ENCODE measurements at regions not wholly inside any gene's neighbourhood (a gene's known extent, or its start where the extent isn't known, plus 50 kb on each side); places are given as distances from the start of the nearest gene placed in this dataset.

DNA sequence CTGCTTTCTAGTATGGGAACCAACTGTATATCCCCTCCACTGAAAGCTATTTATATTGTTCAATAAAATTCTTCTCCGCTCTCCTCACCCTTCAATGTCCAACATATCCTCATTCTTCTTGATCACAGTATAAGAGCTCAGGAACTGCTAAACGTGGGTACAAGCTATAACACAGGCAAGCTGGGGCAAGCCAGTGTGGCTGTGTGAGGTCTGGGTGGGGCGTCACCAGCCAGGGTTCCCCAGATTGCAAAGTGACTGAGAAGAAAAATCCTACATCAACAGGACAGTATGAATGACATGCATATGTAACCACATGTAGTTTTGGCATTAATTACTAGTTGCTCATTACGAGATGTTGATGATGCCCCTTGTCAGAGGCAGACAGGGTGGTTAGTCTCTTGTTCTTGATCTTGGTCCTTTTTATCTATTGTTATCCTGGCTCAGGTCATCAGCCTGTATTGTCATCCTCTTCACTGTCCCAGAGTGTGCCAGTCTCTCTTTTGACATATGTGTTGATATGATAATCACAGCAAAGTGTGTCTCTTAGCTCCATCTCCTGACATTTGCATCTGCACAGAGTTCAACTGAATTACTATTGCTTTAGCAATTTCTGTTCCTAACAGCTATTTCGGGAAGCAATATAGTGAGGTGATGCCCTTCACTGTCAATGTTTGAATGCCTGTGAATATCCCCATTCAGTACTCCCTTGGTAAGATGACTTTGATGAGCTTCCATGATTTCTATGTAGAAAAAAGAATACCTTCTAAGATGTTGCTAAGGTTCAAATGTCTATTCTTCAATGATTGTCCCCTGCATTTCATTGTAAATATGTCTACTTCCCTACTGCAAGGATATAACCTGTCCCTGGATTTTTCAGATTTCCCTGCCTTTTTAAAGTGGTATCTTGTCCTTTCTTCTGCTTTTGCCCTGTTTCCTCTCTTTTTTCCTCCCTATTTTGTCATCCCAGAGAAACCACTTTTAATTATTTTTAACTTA is 140.3 kb downstream of the MAT2B start:
- no peak overlapping the region for H3K27ac Mint-ChIP-seq
- no peaks in the 10 kb centered on the region for H3K4me1 Mint-ChIP-seq
- no peak for DNase-seq
- no peaks in the 10 kb centered on the region for H3K36me3 Mint-ChIP-seq
- H3K9me3 Mint-ChIP-seq, result no peaks in the 10 kb centered on the region
- H3K4me3 Mint-ChIP-seq, result no peak overlapping the region
- peaks cover 5% of the 10 kb centered on the region for H3K27me3 Mint-ChIP-seq

DNA sequence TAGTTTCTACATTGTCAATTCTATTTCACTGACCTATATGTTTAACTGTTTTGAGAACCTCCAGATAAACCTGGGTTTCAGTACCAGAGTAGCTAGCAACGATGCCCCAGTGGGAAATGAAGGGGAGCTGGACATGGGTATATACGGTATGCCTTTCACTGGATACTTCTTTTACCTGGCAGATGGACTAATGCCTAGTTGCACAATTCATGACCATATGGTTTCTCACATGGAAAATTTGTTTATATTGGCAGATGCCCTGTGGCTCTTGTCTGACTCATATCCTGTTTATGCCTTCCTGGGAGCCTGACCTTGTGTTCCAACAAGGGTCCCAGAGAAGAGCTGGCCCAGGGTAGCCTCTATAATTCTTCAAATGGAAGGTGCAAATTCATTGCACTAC is 144.1 kb downstream of the MAT2B start:
- Mint-ChIP-seq H3K9me3 (peaks cover 4% of the 10 kb centered on the region), H3K36me3 (no peaks in the 10 kb centered on the region), H3K4me1 (no peaks in the 10 kb centered on the region), H3K4me3 (no peak overlapping the region), H3K27me3 (peaks cover 5% of the 10 kb centered on the region), H3K27ac (no peak overlapping the region)
- DNase-seq, result no peak

DNA sequence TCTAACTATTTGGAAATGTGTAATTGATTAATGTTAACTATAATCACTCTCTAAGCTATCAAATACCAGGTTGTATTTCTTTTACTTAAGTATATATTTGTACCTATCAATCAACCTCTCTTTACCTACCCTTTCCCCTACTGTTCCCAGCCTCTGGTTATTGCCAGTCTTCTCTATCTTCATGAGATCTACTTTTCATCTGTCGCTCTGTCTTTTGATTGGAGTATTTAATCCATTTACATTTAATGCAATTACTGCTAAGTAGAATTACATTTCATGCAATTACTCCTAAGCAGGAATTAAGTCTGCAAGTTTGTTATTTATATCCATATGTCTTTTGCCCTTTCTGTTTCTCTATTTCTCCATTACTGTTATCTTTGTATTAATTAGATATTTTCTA is 148.1 kb downstream of the MAT2B start:
- Mint-ChIP-seq H3K36me3 (no peaks in the 10 kb centered on the region), H3K4me1 (no peaks in the 10 kb centered on the region), H3K27me3 (peaks cover 3% of the 10 kb centered on the region), H3K4me3 (no peak overlapping the region), H3K9me3 (peaks cover 6% of the 10 kb centered on the region), H3K27ac (no peak overlapping the region)
- DNase-seq, result no peak

DNA sequence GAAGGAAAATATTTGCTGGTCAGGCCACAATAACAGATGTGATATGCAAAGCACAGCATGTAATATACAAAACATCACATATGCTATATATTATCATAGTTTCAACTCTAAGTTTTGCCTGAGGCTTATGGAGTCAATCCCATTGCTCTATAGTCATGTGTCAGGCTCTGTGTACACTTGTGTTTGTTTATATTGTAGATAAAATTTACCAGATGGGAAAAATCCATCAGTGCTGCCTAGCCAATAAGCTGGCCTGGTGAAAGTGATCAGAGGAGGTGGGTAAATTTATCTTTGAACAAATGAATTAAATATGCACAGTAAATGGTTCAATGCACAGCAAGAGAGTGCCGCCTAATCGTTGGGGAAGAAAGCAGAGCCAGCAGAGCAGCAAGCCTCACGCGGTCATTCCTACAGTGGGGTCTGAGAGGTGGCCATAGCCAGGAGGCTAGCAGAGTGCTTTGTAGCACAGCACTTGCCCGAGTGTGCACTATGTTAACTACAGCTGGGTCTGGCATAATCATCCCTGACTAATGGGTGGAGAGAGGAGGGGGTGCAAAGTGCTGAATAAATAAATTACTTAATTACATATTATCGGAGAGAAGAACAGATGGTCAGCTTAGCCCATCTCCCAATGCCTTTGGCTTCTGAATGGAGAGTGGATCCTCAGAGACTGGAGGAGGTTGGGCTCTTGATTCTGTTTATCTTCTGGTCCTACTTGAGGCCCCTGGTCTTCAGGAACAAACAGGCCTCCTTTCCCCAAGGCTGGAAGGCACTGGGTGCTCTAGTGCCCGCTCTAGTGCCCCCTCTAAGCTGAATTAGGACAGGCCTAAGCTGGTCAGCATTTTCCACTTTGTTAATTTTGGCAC is 153.5 kb downstream of the MAT2B start:
- Mint-ChIP-seq H3K27ac (no peak overlapping the region), H3K4me1 (no peaks in the 10 kb centered on the region), H3K36me3 (no peaks in the 10 kb centered on the region), H3K4me3 (no peak overlapping the region), H3K9me3 (peaks cover 2% of the 10 kb centered on the region), H3K27me3 (peaks cover 8% of the 10 kb centered on the region)
- no peak for DNase-seq

DNA sequence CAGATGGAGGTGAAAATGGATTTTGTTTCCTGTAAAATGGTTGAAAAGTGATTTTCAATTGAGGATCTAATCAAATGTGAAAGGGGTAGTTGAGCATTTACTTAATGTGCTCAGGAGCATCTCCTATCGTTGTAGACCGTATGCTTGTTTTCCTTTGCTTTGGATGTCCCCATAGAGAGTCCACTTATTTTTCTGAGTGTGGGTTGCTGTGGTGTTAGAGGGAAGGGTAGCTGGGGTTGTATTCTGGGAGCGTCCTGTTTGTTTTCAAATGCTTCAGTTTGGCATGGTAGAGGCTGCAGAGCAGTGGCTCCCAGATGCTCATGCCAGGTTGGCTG is 154.1 kb downstream of the MAT2B start:
- H3K27me3 Mint-ChIP-seq, result peaks cover 8% of the 10 kb centered on the region
- no peak for DNase-seq
- no peak overlapping the region for H3K27ac Mint-ChIP-seq
- peaks cover 2% of the 10 kb centered on the region for H3K9me3 Mint-ChIP-seq
- no peaks in the 10 kb centered on the region for H3K36me3 Mint-ChIP-seq
- H3K4me1 Mint-ChIP-seq, result no peaks in the 10 kb centered on the region
- H3K4me3 Mint-ChIP-seq, result no peak overlapping the region

DNA sequence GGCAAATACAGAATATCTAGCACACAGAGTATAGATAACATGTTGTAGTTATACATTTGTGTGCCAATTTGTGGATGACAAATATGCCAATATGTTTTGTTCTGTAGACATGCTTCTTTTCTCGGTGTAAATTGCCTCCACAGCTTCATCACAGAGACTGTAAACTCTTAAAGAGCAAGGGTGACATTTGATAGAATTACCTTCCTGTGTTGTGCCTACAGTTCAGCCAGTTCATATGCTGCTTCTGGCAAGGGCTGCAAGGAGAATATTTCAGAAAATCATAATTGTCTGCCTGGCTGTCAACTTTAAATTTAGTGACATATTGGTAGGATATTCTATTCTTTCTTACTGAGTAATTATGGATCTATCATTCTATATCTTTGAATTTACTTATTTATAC is 155.1 kb downstream of the MAT2B start:
- Mint-ChIP-seq H3K27me3 (peaks cover 6% of the 10 kb centered on the region), H3K4me3 (no peak overlapping the region), H3K36me3 (no peaks in the 10 kb centered on the region), H3K4me1 (no peaks in the 10 kb centered on the region), H3K9me3 (no peaks in the 10 kb centered on the region), H3K27ac (no peak overlapping the region)
- DNase-seq, result no peak

DNA sequence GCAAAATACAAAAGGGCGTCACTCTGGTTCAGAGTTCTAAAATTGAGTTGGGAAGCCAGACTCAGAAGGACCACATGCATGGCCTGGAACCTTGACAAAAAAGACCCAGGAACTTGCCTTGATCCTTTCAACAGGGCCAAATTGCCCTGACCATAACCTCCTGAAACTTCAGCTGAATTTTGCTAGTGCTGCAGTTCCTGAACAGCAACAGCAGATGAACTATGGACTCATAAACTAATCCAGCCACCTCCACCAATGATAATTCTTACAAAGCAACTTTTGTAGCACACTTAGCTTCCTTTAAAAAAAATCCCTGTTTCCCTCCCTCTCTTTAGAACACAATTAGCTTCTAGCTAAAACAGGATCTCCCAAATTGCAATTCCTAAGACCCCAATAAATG is 155.9 kb downstream of the MAT2B start:
- no peaks in the 10 kb centered on the region for H3K36me3 Mint-ChIP-seq
- H3K27ac Mint-ChIP-seq, result no peak overlapping the region
- no peak overlapping the region for H3K4me3 Mint-ChIP-seq
- H3K9me3 Mint-ChIP-seq, result no peaks in the 10 kb centered on the region
- H3K27me3 Mint-ChIP-seq, result peaks cover 6% of the 10 kb centered on the region
- no peak for DNase-seq
- H3K4me1 Mint-ChIP-seq, result no peaks in the 10 kb centered on the region

DNA sequence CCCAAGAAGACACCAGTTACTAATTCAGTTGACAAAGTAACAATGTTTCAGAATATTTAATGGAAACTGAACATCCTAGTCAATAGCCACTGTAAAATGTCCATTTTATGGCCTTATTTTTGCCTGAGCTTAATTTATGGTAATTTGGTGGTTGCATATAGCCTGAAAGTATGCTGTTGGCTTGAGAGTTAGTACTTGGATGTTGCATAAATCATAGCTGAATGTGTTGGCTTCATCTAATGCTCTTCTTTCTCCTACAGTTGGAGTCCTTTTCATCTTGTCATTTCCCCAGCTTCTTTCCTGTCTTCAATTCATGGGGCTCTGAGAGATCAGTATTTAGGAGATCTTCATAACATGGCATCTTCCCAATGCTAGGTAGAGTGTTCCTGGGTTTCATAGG is 164.6 kb downstream of the MAT2B start:
- Mint-ChIP-seq H3K9me3 (no peaks in the 10 kb centered on the region), H3K27ac (no peak overlapping the region), H3K4me3 (no peak overlapping the region), H3K36me3 (no peaks in the 10 kb centered on the region), H3K27me3 (peaks cover 3% of the 10 kb centered on the region), H3K4me1 (no peaks in the 10 kb centered on the region)
- DNase-seq, result no peak

DNA sequence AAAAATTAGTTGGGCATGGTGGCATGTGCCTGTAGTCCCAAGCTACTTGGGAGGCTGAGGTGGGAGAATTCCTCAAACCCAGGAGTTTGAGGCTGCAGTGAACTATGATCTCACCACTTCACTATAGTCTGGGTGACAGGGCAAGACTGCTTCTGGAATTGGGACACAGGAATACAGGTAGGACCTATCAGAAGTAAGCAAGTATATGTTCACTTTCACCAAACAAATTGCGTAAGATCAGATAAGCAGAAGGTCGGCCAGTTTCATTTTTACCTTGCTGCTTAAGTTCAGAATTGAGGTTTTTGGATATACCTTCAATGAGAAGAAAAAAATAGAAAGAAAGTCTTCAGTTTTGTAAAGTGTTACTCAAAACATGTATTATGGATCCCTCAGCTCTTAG is 171.7 kb downstream of the MAT2B start:
- Mint-ChIP-seq H3K36me3 (no peaks in the 10 kb centered on the region), H3K4me1 (no peaks in the 10 kb centered on the region), H3K27me3 (no peaks in the 10 kb centered on the region), H3K9me3 (no peaks in the 10 kb centered on the region), H3K4me3 (no peak overlapping the region), H3K27ac (no peak overlapping the region)
- DNase-seq, result no peak

DNA sequence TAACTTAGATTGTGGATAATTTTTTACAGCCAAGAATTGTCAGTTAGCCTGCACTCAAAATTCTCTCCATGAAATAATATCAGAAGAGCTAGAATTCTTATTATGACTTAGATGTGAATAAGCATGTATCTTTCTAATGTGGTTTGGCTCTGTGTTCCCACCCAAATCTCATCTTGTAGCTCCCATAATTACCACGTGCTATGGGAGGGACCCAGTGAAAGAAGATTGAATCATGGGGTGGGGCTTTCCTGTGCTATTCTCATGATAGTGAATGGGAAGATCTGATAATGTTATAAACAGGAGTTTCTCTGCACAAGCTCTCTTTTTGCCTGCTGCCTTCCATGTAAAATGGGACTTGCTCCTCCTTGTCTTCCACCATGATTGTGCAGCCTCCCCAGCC is 176.8 kb downstream of the MAT2B start:
- Mint-ChIP-seq H3K36me3 (no peaks in the 10 kb centered on the region), H3K9me3 (no peaks in the 10 kb centered on the region)

DNA sequence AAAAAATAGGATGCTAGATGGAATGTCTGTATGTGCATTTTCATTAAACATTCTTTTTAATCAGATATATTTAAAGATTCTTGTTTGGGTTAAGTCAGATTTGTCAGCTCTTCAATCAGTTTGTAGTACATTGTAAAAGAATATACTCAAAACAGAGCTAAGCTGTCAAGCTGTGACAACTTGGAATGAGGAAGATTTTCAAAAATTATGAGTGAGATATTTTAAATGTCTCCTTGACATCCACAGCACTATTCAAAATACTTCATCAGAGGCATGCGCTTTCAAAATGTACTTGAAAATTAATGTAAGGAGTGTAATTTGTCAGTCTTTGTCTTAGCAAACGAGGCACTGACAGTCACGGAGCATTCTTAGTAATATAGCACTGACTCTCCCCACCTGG is 182.0 kb downstream of the MAT2B start:
- H3K4me1 Mint-ChIP-seq, result no peaks in the 10 kb centered on the region
- H3K4me3 Mint-ChIP-seq, result no peak overlapping the region
- no peaks in the 10 kb centered on the region for H3K36me3 Mint-ChIP-seq

More for the DNA sequence above, 176.8 kb downstream of the MAT2B start:
- Mint-ChIP-seq H3K27ac (no peak overlapping the region), H3K4me1 (no peaks in the 10 kb centered on the region), H3K27me3 (no peaks in the 10 kb centered on the region), H3K4me3 (no peak overlapping the region)
- DNase-seq, result no peak

DNA sequence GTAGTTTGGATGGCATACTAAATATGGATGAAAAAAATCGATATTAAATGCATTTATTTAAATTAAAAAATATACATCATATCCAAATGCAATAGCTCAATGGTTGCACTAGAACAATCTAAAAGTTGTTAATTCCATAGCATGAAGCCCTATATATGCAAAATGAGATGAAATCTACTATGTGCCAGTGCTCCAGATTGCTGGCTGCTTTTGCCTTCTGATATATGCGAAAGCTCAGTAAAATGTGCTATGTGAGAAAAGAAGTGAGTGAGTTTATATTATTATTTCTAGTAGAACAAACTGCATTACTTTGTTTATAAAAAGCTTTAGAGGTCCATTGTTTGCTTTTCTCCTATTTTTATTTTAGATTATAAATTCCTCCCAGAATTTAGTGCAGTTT is 186.7 kb downstream of the MAT2B start:
- Mint-ChIP-seq H3K9me3 (no peaks in the 10 kb centered on the region), H3K4me3 (no peak overlapping the region), H3K27ac (no peak overlapping the region), H3K4me1 (no peaks in the 10 kb centered on the region), H3K36me3 (no peaks in the 10 kb centered on the region), H3K27me3 (no peaks in the 10 kb centered on the region)
- DNase-seq, result no peak

More for the DNA sequence above, 182.0 kb downstream of the MAT2B start:
- Mint-ChIP-seq H3K27me3 (no peaks in the 10 kb centered on the region), H3K9me3 (no peaks in the 10 kb centered on the region), H3K27ac (no peak overlapping the region)
- no peak for DNase-seq

DNA sequence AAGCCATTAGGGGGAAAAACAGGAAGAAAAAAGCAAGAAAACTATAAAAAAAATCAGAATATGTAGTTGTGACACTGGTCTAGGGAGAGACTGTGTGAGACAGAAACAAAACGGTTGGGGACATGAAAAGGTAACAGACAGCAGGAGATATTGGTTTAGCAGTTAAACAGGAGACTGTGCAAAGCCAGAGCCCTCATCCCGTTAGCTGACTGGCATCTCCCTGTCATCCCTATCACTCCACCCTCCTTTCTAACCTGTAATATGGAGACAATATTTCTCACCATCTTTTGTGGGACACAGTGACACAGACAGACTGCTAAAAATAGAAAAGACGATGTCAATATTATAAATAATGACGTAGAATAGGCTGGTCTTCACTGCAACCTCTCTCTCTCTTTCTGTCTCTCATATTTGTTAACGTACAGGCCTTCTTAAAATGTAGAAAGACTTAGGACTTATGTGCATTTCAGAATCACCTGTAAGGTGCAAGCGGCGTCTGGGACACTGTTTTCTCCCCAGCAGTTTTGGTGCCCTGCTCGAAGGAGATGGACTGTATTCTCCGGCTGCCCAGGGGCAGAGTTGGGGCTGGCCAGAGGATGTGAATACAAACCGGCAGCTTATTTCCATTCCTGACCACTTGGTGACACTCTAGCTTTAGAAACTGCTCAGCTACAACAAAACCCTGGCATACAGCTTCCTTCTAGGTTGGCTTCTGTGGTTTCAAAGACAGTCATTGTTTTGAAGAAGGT is 190.6 kb downstream of the MAT2B start:
- DNase-seq, result peak; percentile 1
- Mint-ChIP-seq H3K4me3 (no peak overlapping the region), H3K4me1 (no peaks in the 10 kb centered on the region), H3K9me3 (no peaks in the 10 kb centered on the region), H3K36me3 (no peaks in the 10 kb centered on the region), H3K27ac (no peak overlapping the region), H3K27me3 (no peaks in the 10 kb centered on the region)

DNA sequence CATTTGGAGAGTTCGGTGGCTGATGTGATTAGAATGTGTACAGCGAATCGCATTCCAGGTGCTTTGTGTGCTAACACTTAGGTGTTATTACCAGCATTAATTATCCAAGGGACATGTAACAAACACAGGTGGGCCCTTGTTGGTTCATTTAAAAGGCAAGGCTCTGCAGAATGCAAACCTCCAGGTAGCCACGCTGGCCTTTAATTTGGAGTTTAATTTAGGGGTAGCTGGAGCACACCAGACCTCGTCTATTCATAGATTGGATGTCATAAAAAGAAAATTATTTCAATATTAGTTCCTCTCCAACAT is 191.1 kb downstream of the MAT2B start:
- H3K4me1 Mint-ChIP-seq, result no peaks in the 10 kb centered on the region
- DNase-seq, result no peak
- H3K36me3 Mint-ChIP-seq, result no peaks in the 10 kb centered on the region
- H3K4me3 Mint-ChIP-seq, result no peak overlapping the region
- no peaks in the 10 kb centered on the region for H3K27me3 Mint-ChIP-seq
- no peak overlapping the region for H3K27ac Mint-ChIP-seq
- H3K9me3 Mint-ChIP-seq, result no peaks in the 10 kb centered on the region

DNA sequence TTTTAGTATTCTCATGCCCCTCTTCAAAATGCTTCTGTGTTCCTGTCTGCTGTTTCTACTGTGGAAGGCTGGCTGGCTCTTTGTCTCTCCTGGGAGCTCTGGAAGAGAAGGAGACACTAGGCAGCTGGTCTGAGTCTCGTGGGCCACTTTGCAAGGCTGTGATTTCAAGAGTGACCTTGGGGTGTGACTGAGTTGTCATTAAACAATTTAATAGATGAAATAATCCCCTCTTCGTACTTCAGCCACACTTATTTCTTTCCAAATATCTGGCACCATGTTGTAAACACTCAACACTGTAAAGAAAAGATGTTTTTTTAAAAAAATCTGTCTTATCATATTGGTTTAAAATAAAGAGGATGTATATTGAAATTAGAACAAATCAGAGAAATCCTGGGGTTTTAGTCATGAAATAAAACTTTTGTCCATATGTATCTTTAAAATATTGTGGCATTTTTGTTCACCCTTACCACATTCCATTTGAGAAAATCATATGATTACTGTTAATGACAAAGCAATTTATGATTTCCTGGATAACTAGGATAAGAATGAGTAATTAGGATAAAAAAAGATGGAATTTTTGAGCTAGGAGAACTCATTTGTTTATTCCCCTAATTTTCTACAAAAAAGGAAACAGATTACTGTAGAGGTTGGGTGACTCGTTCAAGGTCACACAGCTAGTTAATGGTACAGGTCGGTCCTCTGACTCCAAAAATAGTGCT is 200.8 kb downstream of the MAT2B start:
- H3K4me3 Mint-ChIP-seq, result no peak overlapping the region

More for the DNA sequence above, 200.8 kb downstream of the MAT2B start:
- Mint-ChIP-seq H3K27me3 (no peaks in the 10 kb centered on the region), H3K9me3 (no peaks in the 10 kb centered on the region), H3K27ac (no peak overlapping the region), H3K4me1 (no peaks in the 10 kb centered on the region), H3K36me3 (no peaks in the 10 kb centered on the region)
- no peak for DNase-seq

All from activated naive CD8-positive, alpha-beta T cell treated with anti-CD3 and anti-CD28 coated beads for 36 hours (primary cell).